HCT116 (cell line): ENCODE measurements at regions not wholly inside any gene's neighbourhood (a gene's known extent, or its start where the extent isn't known, plus 50 kb on each side); places are given as distances from the start of the nearest gene placed in this dataset.

ENCODE experiments used
- ATAC-seq: fragments of 200-7000 bp; cut with Tn5 transposase; 2 replicates; pipeline ENCODE4 v1.9.1; 2020; ENCODE audit warnings: mild to moderate bottlenecking, moderate library complexity
- BruUV-seq: library from RNA; stranded (reverse); fragments of 400-500 nt; replicated peaks from 2 replicates; lab custom pipeline; 2021; lab: Mats Ljungman, UMichigan
- CTCF ChIA-PET: fragments of 300-600 bp; sonication (Branson Sonifier 250); formaldehyde crosslinking; loops from one replicate; lab custom pipeline; 2021; ENCODE audit warnings: antibody characterized with exemption; lab: Charles Lee
- POLR2A ChIA-PET: fragments of 300-600, 350-600 bp; sonication (Branson Sonifier 250); formaldehyde crosslinking; loops from one replicate; lab custom pipeline; 2021; ENCODE audit warnings: antibody characterized with exemption; lab: Charles Lee
- RAD21 ChIA-PET, 2 experiments: fragments of 300-600 bp; sonication (Branson Sonifier 250); formaldehyde crosslinking; loops; one replicate each; lab custom pipeline; 2023; ENCODE audit warnings: low total read pairs in 2 of 2; ENCODE audit not compliant: uncharacterized antibody in 2 of 2, unreplicated experiment in 2 of 2, low non-redundant PET in 1 of 2; lab: Charles Lee
- DNase-seq: peaks from one replicate; pipeline ENCODE4 v3.0.0-alpha.2; 2010; ENCODE audit warnings: low read depth, low spot score
- H2AFZ ChIP-seq: fragments of 200-600 bp; shearing (Covaris generic), sonication (generic); 2 replicates; pipeline ENCODE4 v1.6.1; 2017; ENCODE audit warnings: low read depth, mixed run types, mixed read lengths, antibody characterized with exemption, low read length; ENCODE audit not compliant: poor library complexity, severe bottlenecking
- H3K27ac ChIP-seq: 2 replicates; pipeline ENCODE4 v1.5.1; 2012; ENCODE audit warnings: low read depth, low read length
- H3K27me3 ChIP-seq: fragments of 200-600 bp; sonication (generic); 2 replicates; pipeline ENCODE4 v1.6.1; 2016; ENCODE audit warnings: mixed run types, low read length, mixed read lengths; ENCODE audit not compliant: insufficient read depth
- H3K36me3 ChIP-seq, 2 experiments: fragments of 200-500 bp in 1 of 2; fragments of 200-600 bp in 1 of 2; sonication (Bioruptor generic) in 1 of 2; sonication (generic) in 1 of 2; 2 replicates each; pipeline versions ENCODE4 v1.5.1 to v1.6.1; 2014 to 2016; ENCODE audit warnings: low read length in 2 of 2, inconsistent platforms in 1 of 2, mixed read lengths in 1 of 2, mixed run types in 1 of 2; ENCODE audit not compliant: insufficient read depth in 2 of 2, control insufficient read depth in 1 of 2
- H3K4me1 ChIP-seq, 2 experiments: fragments of 200-600 bp in 1 of 2; sonication (generic) in 1 of 2; 2 replicates each; pipeline versions ENCODE4 v1.5.1 to v1.6.1; 2012 to 2017; ENCODE audit warnings: low read length in 2 of 2, inconsistent platforms in 1 of 2, mild to moderate bottlenecking in 1 of 2, mixed read lengths in 1 of 2, mixed run types in 1 of 2, moderate library complexity in 1 of 2; ENCODE audit not compliant: insufficient read depth in 2 of 2, control insufficient read depth in 1 of 2
- H3K4me2 ChIP-seq: fragments of 200-600 bp; sonication (generic); 2 replicates; pipeline ENCODE4 v1.6.1; 2017; ENCODE audit warnings: mixed run types, low read length, mixed read lengths
- H3K4me3 ChIP-seq, 2 experiments: fragments of 200-600 bp in 1 of 2; sonication (generic) in 1 of 2; replicated peaks in 1 of 2; 2 replicates each; pipeline ENCODE4 v1.5.1; 2011 to 2016; ENCODE audit warnings: low read length in 2 of 2, control low read depth in 1 of 2, low read depth in 1 of 2, mild to moderate bottlenecking in 1 of 2, mixed read lengths in 1 of 2, mixed run types in 1 of 2
- H3K79me2 ChIP-seq: fragments of 200-600 bp; sonication (generic); 2 replicates; pipeline ENCODE4 v1.6.1; 2017; ENCODE audit warnings: mild to moderate bottlenecking, mixed run types, low read length, moderate library complexity, mixed read lengths; ENCODE audit not compliant: insufficient read depth
- H3K9ac ChIP-seq: fragments of 200-600 bp; sonication (generic); 2 replicates; pipeline ENCODE4 v1.6.1; 2016; ENCODE audit warnings: low read length, mixed read lengths
- H3K9me2 ChIP-seq: fragments of 200-600 bp; sonication (generic), shearing (Covaris generic); 2 replicates; pipeline ENCODE4 v1.6.1; 2017; ENCODE audit warnings: mixed run types, mild to moderate bottlenecking, moderate library complexity; ENCODE audit not compliant: insufficient read depth
- H3K9me3 ChIP-seq, 2 experiments: fragments of 200-500 bp in 1 of 2; fragments of 200-600 bp in 1 of 2; sonication (Bioruptor generic) in 1 of 2; sonication (generic) in 1 of 2; 2 replicates each; pipeline ENCODE4 v1.6.1; 2014 to 2017; ENCODE audit warnings: low read length in 2 of 2, mixed read lengths in 2 of 2, inconsistent platforms in 1 of 2, low read depth in 1 of 2, mild to moderate bottlenecking in 1 of 2, mixed run types in 1 of 2, moderate library complexity in 1 of 2; ENCODE audit not compliant: control insufficient read depth in 1 of 2, insufficient read depth in 1 of 2
- H4K20me1 ChIP-seq: fragments of 200-600 bp; sonication (generic), shearing (Covaris generic); 2 replicates; pipeline ENCODE4 v1.6.1; 2017; ENCODE audit warnings: mixed run types, mild to moderate bottlenecking, moderate library complexity; ENCODE audit not compliant: insufficient read depth
- ATF3 ChIP-seq: IDR thresholded peaks from 2 replicates; pipeline ENCODE4 v1.6.1; 2012
- CEBPB ChIP-seq: IDR thresholded peaks from 2 replicates; pipeline ENCODE4 v1.6.1; 2012; ENCODE audit warnings: low read depth
- CTCF ChIP-seq, 3 experiments: fragments of 200-600 bp in 1 of 3; sonication (generic) in 1 of 3; IDR thresholded peaks in 2 of 3; conservative IDR thresholded peaks in 1 of 3; 2 replicates each; pipeline ENCODE4 v1.5.1; 2012 to 2017; ENCODE audit warnings: low read depth in 2 of 3, low read length in 2 of 3, antibody characterized with exemption in 1 of 3, borderline replicate concordance in 1 of 3, control low read depth in 1 of 3, mild to moderate bottlenecking in 1 of 3, mixed read lengths in 1 of 3, mixed run types in 1 of 3, moderate library complexity in 1 of 3; ENCODE audit not compliant: insufficient read depth in 1 of 3
- EGR1 ChIP-seq: IDR thresholded peaks from 2 replicates; pipeline ENCODE4 v1.6.1; 2012; ENCODE audit warnings: low read depth
- EZH2phosphoT487 ChIP-seq: fragments of 200-600 bp; IDR thresholded peaks from 2 replicates; pipeline ENCODE4 v1.6.1; 2018; ENCODE audit warnings: antibody characterized with exemption, borderline replicate concordance
- FOSL1 ChIP-seq: IDR thresholded peaks from 2 replicates; pipeline ENCODE4 v1.6.1; 2012; ENCODE audit warnings: low read depth
- JUND ChIP-seq: IDR thresholded peaks from 2 replicates; pipeline ENCODE4 v1.6.1; 2012
- MAX ChIP-seq: IDR thresholded peaks from 2 replicates; pipeline ENCODE4 v1.6.1; 2012
- POLR2A ChIP-seq: IDR thresholded peaks from 2 replicates; pipeline ENCODE4 v1.7.0; 2011; ENCODE audit warnings: borderline replicate concordance; ENCODE audit not compliant: insufficient read depth, insufficient read length; ENCODE audit errors: extremely low read depth
- RAD21 ChIP-seq: IDR thresholded peaks from 2 replicates; pipeline ENCODE4 v1.6.1; 2012; ENCODE audit warnings: low read depth, mild to moderate bottlenecking
- SIN3A ChIP-seq: IDR thresholded peaks from 2 replicates; pipeline ENCODE4 v1.6.1; 2012; ENCODE audit warnings: low read depth
- SP1 ChIP-seq: IDR thresholded peaks from 2 replicates; pipeline ENCODE4 v1.6.1; 2012; ENCODE audit warnings: low read depth
- TCF7L2 ChIP-seq: IDR thresholded peaks from 2 replicates; pipeline ENCODE4 v1.7.0; 2011; ENCODE audit warnings: borderline replicate concordance, inconsistent platforms; ENCODE audit not compliant: insufficient read depth, insufficient read length; ENCODE audit errors: extremely low read depth
- YY1 ChIP-seq: IDR thresholded peaks from 2 replicates; pipeline ENCODE4 v1.6.1; 2011; ENCODE audit warnings: low read length, low read depth, moderate library complexity, mild to moderate bottlenecking; ENCODE audit not compliant: insufficient replicate concordance; ENCODE audit errors: extremely low read depth
- intact Hi-C: fragments of 100-400 bp; cut with micrococcal nuclease; formaldehyde crosslinking; loops from 2 replicates; pipeline ENCODE4 v1.10.0; 2022

GRCh38 chr2:19667085-19667484 lies 234.7 kb downstream of the TTC32 start:
- RAD21 ChIA-PET: interaction anchor here (1.4 to 1.7 kb wide), 2 partner anchors 298 kb away, joined by 4 to 7 read pairs; no protein-coding TSS in a partner anchor
- Histone ChIP-seq H4K20me1 (no peaks in the 10 kb centered on the region), H3K27ac (no peak overlapping the region), H3K79me2 (no peaks in the 10 kb centered on the region), H3K4me2 (no peak overlapping the region), H3K36me3 (no peaks in the 10 kb centered on the region), H3K4me3 (no peak overlapping the region), H3K9ac (no peak overlapping the region), H2AFZ (peak overlapping the region; percentile 24), H3K9me2 (no peaks in the 10 kb centered on the region), H3K9me3 (no peaks in the 10 kb centered on the region), H3K27me3 (no peaks in the 10 kb centered on the region)
- CTCF ChIA-PET: interaction anchor here (0.7 to 5.5 kb wide), 3 partner anchors 290 to 300 kb away, joined by 3 to 48 read pairs (median 4); no protein-coding TSS in a partner anchor
- ATAC-seq: peak; percentile 73
- intact Hi-C loops: loop anchor here (1.0 to 5.0 kb wide), 2 partner anchors 298 to 915 kb away; no protein-coding TSS in a partner anchor
- peak; percentile 63; the same call in 1 of the 2 replicates for TF ChIP-seq CEBPB
- peak; percentile 28; the same call in 1 of the 2 replicates for TF ChIP-seq MAX
- peak; percentile 83 for TF ChIP-seq RAD21
- TF ChIP-seq CTCF (IDR thresholded peaks at IDR 0.05 in 2 of 3, conservative IDR thresholded peaks at IDR 0.05 in 1 of 3; ENCODE audit: borderline replicate concordance in 1 of 3, insufficient read depth in 1 of 3, low read depth in 2 of 3, low read length in 2 of 3): peak; percentile 42 to 72 (median 53)
- TF ChIP-seq POLR2A: no peak
- TF ChIP-seq, all 23 proteins: peak for 4
- H3K4me1 ChIP-seq: peaks cover 4 to 6% of the 10 kb centered on the region in 2 experiments; a peak in 3 of 4 replicates
- no TSS peak for BruUV-seq
- POLR2A ChIA-PET: no interaction called here
- DNase-seq: peak; percentile 41

- H4K20me1 ChIP-seq: no peaks in the 10 kb centered on the region
- intact Hi-C loops: loop anchor here (5.0 kb wide), 1 partner anchor 912 kb away; no protein-coding TSS in a partner anchor
- H3K27me3 ChIP-seq: no peaks in the 10 kb centered on the region
- CTCF ChIA-PET: interaction anchor here (5.5 kb wide), 1 partner anchor 295 kb away, joined by 48 read pairs; no protein-coding TSS in a partner anchor
- no TSS peak for BruUV-seq
- no peaks in the 10 kb centered on the region for H3K36me3 ChIP-seq
- POLR2A ChIA-PET: no interaction called here
- DNase-seq: no peak
- peaks cover 4 to 6% of the 10 kb centered on the region in 2 experiments; a peak in 2 of 4 replicates for H3K4me1 ChIP-seq
- ATAC-seq: no peak
- H3K9me2 ChIP-seq: no peaks in the 10 kb centered on the region
- no peak overlapping the region for H3K9ac ChIP-seq
- no peak overlapping the region for H2AFZ ChIP-seq
- no peak overlapping the region for H3K4me2 ChIP-seq
- H3K9me3 ChIP-seq: no peaks in the 10 kb centered on the region
- H3K79me2 ChIP-seq: no peaks in the 10 kb centered on the region
- no peak overlapping the region for H3K27ac ChIP-seq
- RAD21 ChIA-PET: interaction anchor here in 1 of 2 experiments (1.7 kb wide), 1 partner anchor 295 kb away, joined by 3 read pairs; no protein-coding TSS in a partner anchor
- H3K4me3 ChIP-seq: no peak overlapping the region
- TF ChIP-seq POLR2A (no peak), CTCF (IDR thresholded peaks at IDR 0.05 in 2 of 3, conservative IDR thresholded peaks at IDR 0.05 in 1 of 3; ENCODE audit: borderline replicate concordance in 1 of 3, insufficient read depth in 1 of 3, low read depth in 2 of 3, low read length in 2 of 3) (no peak), SP1 (no peak), ATF3 (no peak), JUND (no peak), TCF7L2 (no peak), EZH2phosphoT487 (no peak), EGR1 (no peak), RAD21 (no peak), FOSL1 (no peak), YY1 (no peak), SIN3A (no peak)
These were observed 237.1 kb downstream of the TTC32 start for GRCh38 chr2:19664646-19665045.
